ENCODE measurements at regions not wholly inside any gene's neighbourhood (a gene's known extent, or its start where the extent isn't known, plus 50 kb on each side); places are given as distances from the start of the nearest gene placed in this dataset.

DNA sequence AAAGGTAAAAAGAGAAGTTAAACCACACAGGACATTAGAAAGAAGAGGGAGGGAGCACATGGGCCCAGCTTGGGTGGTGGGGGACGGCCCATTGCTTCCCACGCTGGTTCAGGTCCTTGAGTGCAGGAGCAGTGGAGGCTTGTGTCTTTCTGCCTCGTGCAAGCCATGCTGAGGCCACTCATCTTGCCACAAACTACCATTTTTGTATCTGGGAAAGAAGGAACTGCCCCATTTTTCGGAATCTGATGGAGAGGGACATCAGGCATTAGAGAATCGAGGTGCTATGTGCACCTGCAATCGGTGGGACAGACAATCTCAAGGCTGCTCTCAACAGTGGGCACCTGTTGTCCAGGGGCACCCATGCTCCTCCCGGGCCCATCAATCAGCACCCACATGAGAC, 234.5 kb downstream of the KLF13 start:
- Mint-ChIP-seq H3K4me3 (no peak overlapping the region), H3K27me3 (peaks cover 5% of the 10 kb centered on the region), H3K36me3 (ENCODE audit: low read depth) (no peaks in the 10 kb centered on the region), H3K4me1 (no peaks in the 10 kb centered on the region), H3K9me3 (no peaks in the 10 kb centered on the region), H3K27ac (no peak overlapping the region)
- intact Hi-C loops (cut with micrococcal nuclease): no loop called here
- DNase-seq: peak; percentile 42

DNA sequence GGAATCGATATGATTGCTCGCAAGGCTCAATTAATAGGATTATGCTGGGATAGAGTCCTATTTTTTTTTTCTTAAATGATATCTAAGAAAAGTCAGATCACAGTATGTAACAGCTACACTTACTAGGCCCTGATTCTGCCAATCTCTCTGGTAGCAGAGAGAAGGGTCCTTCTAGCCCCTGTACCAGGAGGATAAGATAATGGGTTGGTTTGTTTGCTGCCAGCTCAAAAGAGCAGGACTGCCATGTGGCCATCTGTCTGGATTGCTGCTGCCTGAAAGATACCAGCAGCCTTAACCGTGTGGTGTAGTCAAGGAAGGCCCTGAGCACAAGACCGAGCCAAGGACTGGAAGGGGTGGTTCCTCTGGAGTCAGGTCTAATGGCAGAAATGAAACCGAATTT, 236.4 kb downstream of the KLF13 start:
- intact Hi-C loops (cut with micrococcal nuclease): no loop called here
- no peak overlapping the region for H3K4me3 Mint-ChIP-seq
- H3K9me3 Mint-ChIP-seq: no peaks in the 10 kb centered on the region
- no peaks in the 10 kb centered on the region for H3K36me3 Mint-ChIP-seq (ENCODE audit: low read depth)
- peak; percentile 13 for DNase-seq
- H3K27ac Mint-ChIP-seq: no peak overlapping the region
- no peaks in the 10 kb centered on the region for H3K4me1 Mint-ChIP-seq
- peaks cover 4% of the 10 kb centered on the region for H3K27me3 Mint-ChIP-seq

DNA sequence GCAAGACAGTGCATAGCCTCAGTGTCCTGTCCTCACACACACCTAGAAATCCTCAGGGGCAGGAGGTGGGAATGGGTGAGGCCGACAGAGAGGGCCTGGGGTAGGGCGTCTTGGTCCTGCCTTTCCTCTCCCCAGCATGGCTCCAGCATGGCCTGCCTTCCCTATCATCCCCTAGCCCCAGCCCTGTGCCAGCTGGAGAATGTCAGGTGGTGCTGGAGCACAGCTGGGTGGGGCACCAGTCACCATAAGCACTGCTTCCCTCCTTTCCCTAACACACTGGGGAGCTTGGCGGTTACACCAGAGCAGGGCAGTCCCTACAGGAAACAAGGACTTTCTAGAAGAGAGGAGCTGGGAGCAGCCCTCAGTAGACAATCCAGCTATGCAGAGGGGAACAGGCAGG, 236.8 kb downstream of the KLF13 start:
- Mint-ChIP-seq H3K4me3 (no peak overlapping the region), H3K9me3 (peaks cover 3% of the 10 kb centered on the region), H3K27me3 (peaks cover 4% of the 10 kb centered on the region), H3K36me3 (ENCODE audit: low read depth) (no peaks in the 10 kb centered on the region), H3K27ac (no peak overlapping the region), H3K4me1 (no peaks in the 10 kb centered on the region)
- intact Hi-C loops (cut with micrococcal nuclease): no loop called here
- DNase-seq: peak; percentile 42

DNA sequence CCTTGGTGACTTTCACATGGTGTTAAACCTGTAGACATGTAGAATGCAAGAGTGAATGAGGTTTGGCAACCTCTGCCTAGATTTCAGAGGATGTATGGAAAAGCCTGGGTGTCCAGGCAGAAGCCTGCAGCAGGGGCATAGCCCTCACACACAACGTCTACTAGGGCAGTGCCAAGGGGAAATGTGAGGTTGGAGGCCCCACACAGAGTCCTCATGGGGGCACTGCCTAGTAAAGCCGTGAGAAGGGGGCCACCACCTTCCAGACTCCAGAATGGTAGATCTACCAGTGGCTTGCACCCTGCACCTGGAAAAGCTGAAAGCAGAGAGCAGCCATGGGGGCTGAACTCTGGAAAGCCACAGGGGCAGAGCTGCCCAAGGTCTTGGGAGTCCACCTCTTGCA, 241.2 kb downstream of the KLF13 start:
- Mint-ChIP-seq H3K27ac (no peak overlapping the region), H3K4me1 (no peaks in the 10 kb centered on the region), H3K4me3 (no peak overlapping the region), H3K36me3 (ENCODE audit: low read depth) (no peaks in the 10 kb centered on the region), H3K9me3 (peaks cover 6% of the 10 kb centered on the region), H3K27me3 (peaks cover 11% of the 10 kb centered on the region)
- intact Hi-C loops (cut with micrococcal nuclease): no loop called here
- DNase-seq: no peak

DNA sequence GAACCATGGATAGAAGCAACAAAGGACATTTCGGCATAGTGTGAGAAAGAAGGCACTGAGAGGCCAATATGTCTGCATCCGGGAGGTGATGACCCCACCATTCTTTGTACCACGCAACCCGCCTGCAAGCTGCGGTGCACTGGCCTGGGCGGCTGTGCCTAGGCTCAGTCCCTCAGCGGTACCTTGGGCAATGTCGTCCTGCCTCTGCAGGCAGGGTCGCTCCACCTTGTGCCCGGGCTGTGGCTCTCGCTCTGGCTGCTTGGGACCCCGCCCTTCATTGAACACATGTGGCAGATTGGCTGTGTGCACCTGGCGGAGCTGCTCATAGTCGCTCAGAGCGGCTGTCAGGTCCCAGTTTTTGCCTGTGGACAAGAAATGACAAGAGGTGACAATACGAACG, 243.2 kb downstream of the KLF13 start:
- Mint-ChIP-seq H3K4me3 (no peak overlapping the region), H3K27me3 (peaks cover 11% of the 10 kb centered on the region), H3K36me3 (ENCODE audit: low read depth) (no peaks in the 10 kb centered on the region), H3K4me1 (peaks cover 2% of the 10 kb centered on the region), H3K9me3 (peaks cover 6% of the 10 kb centered on the region), H3K27ac (no peak overlapping the region)
- intact Hi-C loops (cut with micrococcal nuclease): no loop called here
- no peak for DNase-seq

DNA sequence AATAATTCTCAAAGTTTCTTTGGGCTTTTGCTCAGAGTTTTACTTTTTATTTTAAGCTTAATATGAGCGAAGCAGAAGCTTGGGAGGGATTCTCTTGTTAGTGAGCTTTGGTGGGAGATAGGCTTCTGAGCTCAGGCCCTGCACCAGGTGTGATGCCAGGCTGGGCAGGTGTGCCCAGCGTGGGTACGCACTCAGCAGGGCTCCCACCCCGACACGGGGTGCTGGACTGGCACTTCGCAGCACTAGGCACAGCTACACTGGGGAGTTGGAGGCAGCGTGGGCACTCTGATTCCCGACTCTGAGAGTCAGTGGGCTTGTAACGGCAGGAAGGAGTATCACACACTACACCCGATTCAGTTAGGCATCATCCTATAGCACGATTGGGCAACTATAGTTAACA, 244.0 kb downstream of the KLF13 start:
- no peak overlapping the region for H3K4me3 Mint-ChIP-seq
- peaks cover 3% of the 10 kb centered on the region for H3K4me1 Mint-ChIP-seq
- intact Hi-C loops (cut with micrococcal nuclease): no loop called here
- H3K27ac Mint-ChIP-seq: no peak overlapping the region
- H3K9me3 Mint-ChIP-seq: peaks cover 6% of the 10 kb centered on the region
- H3K36me3 Mint-ChIP-seq (ENCODE audit: low read depth): no peaks in the 10 kb centered on the region
- peaks cover 12% of the 10 kb centered on the region for H3K27me3 Mint-ChIP-seq
- DNase-seq: no peak

DNA sequence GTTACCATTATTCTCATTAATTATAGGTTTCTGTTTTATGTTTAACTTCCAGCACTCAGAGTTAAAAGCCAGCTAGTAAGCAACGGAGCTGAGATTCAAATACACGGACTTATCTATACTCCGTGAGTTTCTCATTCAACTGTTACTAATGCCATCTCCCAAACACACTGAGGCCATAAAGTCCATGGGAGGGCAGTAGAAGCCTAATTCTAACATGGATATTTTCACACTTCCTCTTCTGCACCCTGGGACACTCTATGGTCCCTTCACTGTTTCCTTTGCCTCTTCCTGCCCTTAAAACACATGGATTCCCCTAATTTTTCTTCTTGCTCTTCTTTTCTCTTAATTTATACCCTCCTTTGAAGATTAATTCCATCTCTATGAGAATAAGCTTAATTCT, 245.0 kb downstream of the KLF13 start:
- no peak for DNase-seq
- no peak overlapping the region for H3K4me3 Mint-ChIP-seq
- peaks cover 6% of the 10 kb centered on the region for H3K9me3 Mint-ChIP-seq
- H3K4me1 Mint-ChIP-seq: peaks cover 3% of the 10 kb centered on the region
- no peak overlapping the region for H3K27ac Mint-ChIP-seq
- intact Hi-C loops (cut with micrococcal nuclease): no loop called here
- peaks cover 15% of the 10 kb centered on the region for H3K27me3 Mint-ChIP-seq
- no peaks in the 10 kb centered on the region for H3K36me3 Mint-ChIP-seq (ENCODE audit: low read depth)

DNA sequence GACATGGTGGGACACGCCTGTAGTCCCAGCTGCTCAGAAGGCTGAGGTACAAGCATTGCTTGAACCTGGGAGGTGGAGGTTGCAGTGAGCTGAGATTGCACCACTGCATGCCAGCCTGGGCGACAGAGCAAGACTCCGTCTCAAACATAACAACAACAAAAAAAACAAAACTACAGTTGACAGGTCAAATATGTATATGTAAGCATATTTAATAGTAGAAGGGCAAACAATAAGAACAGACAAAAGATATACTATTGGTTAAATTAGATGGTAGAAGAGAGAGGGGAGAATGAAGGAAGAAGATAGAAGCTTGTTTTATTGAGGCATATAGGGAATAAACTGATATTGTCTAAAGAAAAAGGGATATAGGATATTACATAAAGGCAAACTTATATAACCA, 247.1 kb downstream of the KLF13 start:
- no peak overlapping the region for H3K4me3 Mint-ChIP-seq
- peaks cover 3% of the 10 kb centered on the region for H3K4me1 Mint-ChIP-seq
- peaks cover 20% of the 10 kb centered on the region for H3K27me3 Mint-ChIP-seq
- H3K36me3 Mint-ChIP-seq (ENCODE audit: low read depth): no peaks in the 10 kb centered on the region
- intact Hi-C loops (cut with micrococcal nuclease): no loop called here
- no peaks in the 10 kb centered on the region for H3K9me3 Mint-ChIP-seq
- no peak for DNase-seq
- H3K27ac Mint-ChIP-seq: no peak overlapping the region

DNA sequence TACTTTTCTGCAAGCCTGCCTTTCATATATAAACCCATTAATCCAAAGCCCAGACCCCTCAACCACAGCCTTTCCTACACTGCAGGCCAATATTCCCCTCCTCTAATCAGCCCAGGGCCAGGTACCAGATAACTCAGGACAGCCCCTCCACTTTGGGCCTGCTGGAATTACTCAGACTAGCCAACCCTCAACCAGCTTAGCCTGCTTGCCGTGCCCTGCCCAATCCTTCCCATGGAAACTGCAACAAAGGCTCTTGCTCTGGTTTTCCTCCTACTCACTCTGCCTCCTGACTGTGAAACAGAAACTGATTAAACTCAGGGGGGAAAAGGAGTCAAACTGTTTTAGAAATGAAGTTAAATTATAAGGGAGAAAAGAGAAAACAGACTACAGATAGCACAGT, 248.1 kb downstream of the KLF13 start:
- Mint-ChIP-seq H3K27me3 (peaks cover 20% of the 10 kb centered on the region), H3K4me1 (peaks cover 3% of the 10 kb centered on the region), H3K4me3 (no peak overlapping the region), H3K9me3 (no peaks in the 10 kb centered on the region), H3K27ac (peak overlapping the region; percentile 18), H3K36me3 (ENCODE audit: low read depth) (no peaks in the 10 kb centered on the region)
- no peak for DNase-seq
- intact Hi-C loops (cut with micrococcal nuclease): no loop called here

DNA sequence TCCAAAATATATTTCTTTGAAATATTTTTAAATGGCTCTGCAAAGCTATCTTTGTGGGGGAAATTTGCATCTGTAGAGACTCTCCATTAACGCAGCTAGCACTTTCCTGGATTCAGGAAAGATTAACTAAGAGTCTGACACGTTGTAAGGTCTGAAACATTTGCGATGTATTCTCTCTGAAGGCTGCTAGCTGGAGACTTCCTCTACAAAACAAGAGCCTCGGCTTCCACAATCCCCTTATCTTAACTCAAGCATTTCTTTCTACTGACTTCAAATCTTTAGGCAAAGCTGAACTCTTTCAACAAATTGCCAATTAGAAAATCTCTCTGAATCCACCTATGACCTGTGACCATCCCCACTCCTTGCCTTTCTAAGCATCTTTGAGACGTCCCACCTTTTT, 250.5 kb downstream of the KLF13 start:
- Mint-ChIP-seq H3K4me1 (peaks cover 3% of the 10 kb centered on the region), H3K9me3 (peaks cover 4% of the 10 kb centered on the region), H3K36me3 (ENCODE audit: low read depth) (no peaks in the 10 kb centered on the region), H3K4me3 (no peak overlapping the region), H3K27ac (no peak overlapping the region), H3K27me3 (peaks cover 15% of the 10 kb centered on the region)
- DNase-seq: no peak
- intact Hi-C loops (cut with micrococcal nuclease): no loop called here

DNA sequence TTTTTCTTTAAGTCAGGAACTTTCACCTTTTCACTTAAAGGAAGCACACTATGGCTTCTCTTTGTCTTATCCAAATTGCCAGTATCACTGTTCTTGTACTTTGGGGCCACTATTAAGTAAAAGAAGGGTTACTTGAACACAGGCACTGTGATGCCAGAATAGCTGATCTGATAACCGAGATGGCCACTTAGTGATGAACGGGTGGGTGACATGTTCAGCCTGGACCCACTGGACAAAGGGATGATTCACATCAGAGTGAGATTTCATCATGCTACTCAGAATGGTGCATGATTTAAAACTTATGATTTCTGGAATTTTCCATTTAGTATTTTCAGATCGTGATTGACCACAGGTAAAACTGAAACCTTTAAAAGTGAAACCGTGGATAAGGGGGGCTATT, 252.6 kb downstream of the KLF13 start:
- no peaks in the 10 kb centered on the region for H3K36me3 Mint-ChIP-seq (ENCODE audit: low read depth)
- intact Hi-C loops (cut with micrococcal nuclease): no loop called here
- peaks cover 3% of the 10 kb centered on the region for H3K4me1 Mint-ChIP-seq
- H3K27ac Mint-ChIP-seq: no peak overlapping the region
- DNase-seq: no peak
- H3K27me3 Mint-ChIP-seq: peaks cover 10% of the 10 kb centered on the region
- no peak overlapping the region for H3K4me3 Mint-ChIP-seq
- peaks cover 12% of the 10 kb centered on the region for H3K9me3 Mint-ChIP-seq

DNA sequence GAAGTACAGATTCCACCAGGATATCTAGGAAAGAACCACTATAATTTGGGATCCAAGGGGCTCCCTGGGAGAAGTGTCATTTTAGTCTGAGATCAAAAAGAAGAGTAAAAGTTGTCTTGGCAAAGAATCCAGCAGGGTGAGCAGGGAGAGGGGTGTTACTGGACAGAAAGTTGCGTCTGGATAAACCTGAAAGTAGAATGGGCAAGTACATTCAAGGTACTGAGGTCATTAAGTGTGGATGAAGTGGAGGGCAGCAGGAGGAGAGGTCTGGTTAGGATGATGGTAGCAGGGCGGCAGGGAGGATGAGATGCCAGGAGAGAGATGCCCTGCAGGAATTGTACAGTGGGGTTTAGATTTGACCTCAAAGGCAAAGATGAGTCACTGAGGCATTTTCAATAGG, 253.3 kb downstream of the KLF13 start:
- Mint-ChIP-seq H3K4me3 (no peak overlapping the region), H3K4me1 (no peaks in the 10 kb centered on the region), H3K9me3 (peaks cover 12% of the 10 kb centered on the region), H3K27me3 (peaks cover 8% of the 10 kb centered on the region), H3K27ac (no peak overlapping the region), H3K36me3 (ENCODE audit: low read depth) (no peaks in the 10 kb centered on the region)
- DNase-seq: no peak
- intact Hi-C loops (cut with micrococcal nuclease): no loop called here

DNA sequence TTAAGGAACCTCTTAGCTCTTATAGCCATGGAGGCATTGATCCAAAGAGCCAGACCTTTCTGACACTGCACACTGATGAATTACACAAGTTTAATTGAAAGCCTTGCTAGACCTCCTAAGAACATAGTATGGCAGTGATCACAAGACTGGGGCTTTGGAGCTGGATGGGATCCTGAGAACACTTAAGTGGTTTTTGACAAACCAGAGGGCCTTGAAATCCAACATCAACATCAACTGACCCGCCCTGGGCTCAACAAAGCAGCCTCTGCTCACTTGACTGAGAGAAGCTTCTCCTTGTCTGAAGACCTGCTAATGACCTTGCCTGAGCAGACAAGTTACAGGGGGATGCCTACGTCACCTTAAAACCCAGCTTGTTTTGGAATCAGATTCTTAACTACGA, 257.6 kb downstream of the KLF13 start:
- H3K9me3 Mint-ChIP-seq: peaks cover 12% of the 10 kb centered on the region
- no peak for DNase-seq
- no peaks in the 10 kb centered on the region for H3K36me3 Mint-ChIP-seq (ENCODE audit: low read depth)
- no peaks in the 10 kb centered on the region for H3K4me1 Mint-ChIP-seq
- H3K27ac Mint-ChIP-seq: no peak overlapping the region
- peaks cover 3% of the 10 kb centered on the region for H3K27me3 Mint-ChIP-seq
- no peak overlapping the region for H3K4me3 Mint-ChIP-seq
- intact Hi-C loops (cut with micrococcal nuclease): no loop called here

DNA sequence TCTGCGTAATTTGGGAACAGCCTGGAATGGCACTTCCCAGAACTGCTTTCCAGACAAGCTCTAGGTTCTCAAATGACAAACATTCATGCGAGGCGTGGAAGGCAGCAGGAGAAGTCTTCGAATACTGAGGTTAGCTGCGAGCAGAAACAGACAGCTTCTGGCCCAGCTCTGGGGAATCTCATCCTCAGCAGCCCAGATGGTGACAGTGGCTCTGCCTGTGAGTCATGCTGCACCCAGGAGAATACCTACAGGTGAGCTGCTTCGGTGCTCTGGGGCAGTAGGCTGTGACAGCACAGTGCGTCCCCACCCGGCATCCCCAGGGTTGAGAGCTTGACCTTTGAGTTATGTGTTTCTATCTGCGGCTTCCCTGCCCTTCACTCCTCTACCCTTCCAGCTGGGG, 258.6 kb downstream of the KLF13 start:
- no peak overlapping the region for H3K4me3 Mint-ChIP-seq
- intact Hi-C loops (cut with micrococcal nuclease): no loop called here
- no peak overlapping the region for H3K27ac Mint-ChIP-seq
- no peak for DNase-seq
- H3K27me3 Mint-ChIP-seq: peaks cover 3% of the 10 kb centered on the region
- H3K9me3 Mint-ChIP-seq: peaks cover 12% of the 10 kb centered on the region
- no peaks in the 10 kb centered on the region for H3K4me1 Mint-ChIP-seq
- H3K36me3 Mint-ChIP-seq (ENCODE audit: low read depth): no peaks in the 10 kb centered on the region

DNA sequence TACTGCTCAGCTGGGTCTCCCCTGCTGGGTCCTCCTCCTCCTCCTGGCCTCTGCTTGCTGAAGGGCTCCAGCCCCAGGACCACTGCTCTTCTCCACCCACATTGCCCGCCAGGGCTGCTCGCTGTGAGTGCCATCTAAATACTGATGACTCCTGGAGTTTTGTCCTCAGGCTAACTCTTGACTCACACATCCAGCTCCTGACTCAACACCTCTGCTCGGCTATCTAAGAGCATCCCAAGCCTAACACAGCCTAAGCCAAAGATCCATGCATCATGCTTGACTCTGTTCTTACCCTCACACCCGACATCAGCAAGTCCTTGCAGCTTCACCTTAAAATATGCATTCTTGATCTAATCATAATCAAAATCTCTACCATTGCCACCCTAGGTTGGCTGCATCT, 260.2 kb downstream of the KLF13 start:
- Mint-ChIP-seq H3K4me3 (no peak overlapping the region), H3K9me3 (peaks cover 11% of the 10 kb centered on the region), H3K27me3 (peaks cover 3% of the 10 kb centered on the region), H3K36me3 (ENCODE audit: low read depth) (no peaks in the 10 kb centered on the region), H3K4me1 (no peaks in the 10 kb centered on the region), H3K27ac (no peak overlapping the region)
- DNase-seq: no peak
- intact Hi-C loops (cut with micrococcal nuclease): no loop called here

Measured in activated CD4-positive, alpha-beta T cell treated with anti-CD3 and anti-CD28 coated beads, Interleukin-2, amount 10 ng/mL, durations not matched to agents 24 days and 14 days (primary cell).